B cell (primary cell): ENCODE measurements at regions not wholly inside any gene's neighbourhood (a gene's known extent, or its start where the extent isn't known, plus 50 kb on each side); places are given as distances from the start of the nearest gene placed in this dataset.

Experiments
- ATAC-seq: fragments of 200-7000 bp; cut with Tn5 transposase; one replicate; pipeline ENCODE4 v1.10.0; 2021; ENCODE audit warnings: low read depth, mild to moderate bottlenecking, moderate number of reproducible peaks, moderate library complexity
- CTCF ChIA-PET: fragments of 350-600 bp; sonication (Branson Sonifier 250); formaldehyde crosslinking; loops from one replicate; lab custom pipeline; 2021; ENCODE audit warnings: antibody characterized with exemption, inconsistent platforms; lab: Charles Lee
- POLR2A ChIA-PET: fragments of 350-600 bp; sonication (Branson Sonifier 250); formaldehyde crosslinking; loops from one replicate; lab custom pipeline; 2021; ENCODE audit warnings: antibody characterized with exemption; lab: Charles Lee
- DNase-seq: peaks from one replicate; pipeline ENCODE4 v3.0.0; 2013
- H2AFZ ChIP-seq: 2 replicates; pipeline ENCODE4 v1.6.1; 2012; ENCODE audit warnings: mild to moderate bottlenecking, low read depth, low read length; ENCODE audit not compliant: insufficient read depth, poor library complexity, severe bottlenecking
- H3K27ac ChIP-seq, 2 donors: 1 replicate in 1 of 2; 2 replicates in 1 of 2; pipeline ENCODE4 v1.5.1; 2012 to 2013; ENCODE audit warnings: low read length in 2 of 2, mild to moderate bottlenecking in 2 of 2, moderate library complexity in 1 of 2
- H3K27me3 ChIP-seq, 4 experiments: fragments of 200-600 bp in 1 of 4; sonication (generic) in 1 of 4; replicated peaks in 1 of 4; 1 replicate in 2 of 4; 2 replicates in 2 of 4; pipeline versions ENCODE4 v1.6.1 to v1.7.0; 2013 to 2016; ENCODE audit warnings: low read length in 3 of 4, mild to moderate bottlenecking in 2 of 4, mixed read lengths in 1 of 4, moderate library complexity in 1 of 4; ENCODE audit not compliant: insufficient read depth in 4 of 4, control insufficient read depth in 3 of 4; ENCODE audit errors: control extremely low read depth in 1 of 4
- H3K36me3 ChIP-seq, 2 experiments: replicated peaks in 1 of 2; 1 replicate in 1 of 2; 2 replicates in 1 of 2; pipeline versions ENCODE4 v1.6.1 to v1.7.1; 2013; ENCODE audit warnings: low read length in 1 of 2; ENCODE audit not compliant: insufficient read depth in 2 of 2, control insufficient read depth in 1 of 2; ENCODE audit errors: control extremely low read depth in 1 of 2, extremely low read depth in 1 of 2
- H3K4me1 ChIP-seq, 2 donors: fragments of 200-600 bp in 1 of 2; sonication (generic) in 1 of 2; 1 replicate in 1 of 2; 2 replicates in 1 of 2; pipeline versions ENCODE4 v1.5.1 to v1.6.1; 2013 to 2017; ENCODE audit warnings: low read length in 2 of 2; ENCODE audit not compliant: control insufficient read depth in 2 of 2, insufficient read depth in 2 of 2
- H3K4me2 ChIP-seq: replicated peaks from 2 replicates; pipeline ENCODE3; 2012; ENCODE audit warnings: mild to moderate bottlenecking, low read depth, low read length; ENCODE audit not compliant: poor library complexity, severe bottlenecking
- H3K4me3 ChIP-seq, 5 experiments: fragments of 200-600 bp in 1 of 5; sonication (generic) in 1 of 5; 1 replicate in 3 of 5; 2 replicates in 2 of 5; pipeline versions ENCODE4 v1.5.1 to v1.7.0; 2011 to 2016; ENCODE audit warnings: low read length in 4 of 5, mild to moderate bottlenecking in 4 of 5, low read depth in 2 of 5, control low read depth in 1 of 5, moderate library complexity in 1 of 5; ENCODE audit not compliant: insufficient read depth in 1 of 5; ENCODE audit errors: control extremely low read depth in 1 of 5, extremely low read depth in 1 of 5
- H3K79me2 ChIP-seq: fragments of 200-600 bp; sonication (generic); one replicate; pipeline ENCODE4 v1.6.0; 2016; ENCODE audit warnings: low read length; ENCODE audit not compliant: control insufficient read depth, insufficient read depth
- H3K9ac ChIP-seq: fragments of 200-600 bp; sonication (generic); 2 replicates; pipeline ENCODE4 v1.6.1; 2017; ENCODE audit warnings: mild to moderate bottlenecking, low read length, moderate library complexity
- H3K9me3 ChIP-seq, 3 donors: one replicate each; pipeline versions ENCODE4 v1.6.1 to v1.7.1; 2013; ENCODE audit warnings: low read length in 2 of 3; ENCODE audit not compliant: control insufficient read depth in 2 of 3, insufficient read depth in 1 of 3; ENCODE audit errors: control extremely low read depth in 1 of 3
- H4K20me1 ChIP-seq: 2 replicates; pipeline ENCODE4 v1.6.0; 2012; ENCODE audit warnings: mild to moderate bottlenecking, low read length; ENCODE audit not compliant: insufficient read depth, control insufficient read depth, poor library complexity, severe bottlenecking
- H3K27ac Mint-ChIP-seq: one replicate; pipeline ENCODE4 v1.8.0; 2021; ENCODE audit warnings: mixed read lengths
- H3K27me3 Mint-ChIP-seq: one replicate; pipeline ENCODE4 v1.8.0; 2021; ENCODE audit warnings: mixed read lengths
- H3K4me1 Mint-ChIP-seq: one replicate; pipeline ENCODE4 v1.8.0; 2021; ENCODE audit warnings: mixed read lengths
- H3K4me3 Mint-ChIP-seq: one replicate; pipeline ENCODE4 v1.8.0; 2021; ENCODE audit warnings: mixed read lengths
- H3K9me3 Mint-ChIP-seq: one replicate; pipeline ENCODE4 v1.8.0; 2022; ENCODE audit warnings: mixed read lengths; ENCODE audit not compliant: insufficient read depth
- EZH2 ChIP-seq: IDR thresholded peaks from 2 replicates; pipeline ENCODE4 v1.6.1; 2012; ENCODE audit warnings: borderline replicate concordance, low read depth, mild to moderate bottlenecking, moderate library complexity, low read length; ENCODE audit not compliant: insufficient read depth, poor library complexity, severe bottlenecking
- WGBS: methylation state at CpG from one replicate; pipeline ENCODE4 v1.1.5; 2013; ENCODE audit warnings: missing lambda C conversion rate; ENCODE audit not compliant: insufficient coverage; 5-methylcytosine and 5-hydroxymethylcytosine counted together
- intact Hi-C: fragments of 100-400 bp; cut with micrococcal nuclease; formaldehyde crosslinking; loops from one replicate; pipeline ENCODE4 v1.10.0; 2022
- TF ChIP-seq, protein P1 (sequence below): fragments of 200-600 bp; IDR thresholded peaks from one replicate; pipeline ENCODE4 v1.8.0; 2022; ENCODE audit warnings: antibody characterized with exemption, mild to moderate bottlenecking

DNA sequence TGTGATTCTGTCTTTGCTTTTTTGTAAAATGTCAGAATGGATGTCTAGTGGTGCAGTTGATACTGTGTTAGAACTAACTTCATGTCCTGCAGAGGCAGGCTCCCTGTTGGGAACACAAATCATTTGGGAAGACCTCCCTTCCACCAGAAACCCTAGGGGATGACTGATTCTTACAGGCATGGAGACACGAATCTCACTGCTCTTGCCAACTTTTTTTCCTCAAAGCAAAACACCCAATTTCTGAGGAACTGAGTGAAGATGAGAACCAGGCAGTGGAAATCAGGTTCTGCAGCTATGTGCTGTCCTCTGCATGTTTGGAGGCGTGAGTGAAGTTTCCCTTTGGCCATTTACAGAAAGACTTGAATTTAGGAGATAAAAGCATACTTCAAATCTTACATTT lies 87.5 kb upstream of the CSNK1A1L start:
- H3K4me2 ChIP-seq = no peak overlapping the region
- H3K27me3 ChIP-seq = no peaks in the 10 kb centered on the region
- TF ChIP-seq, protein P1, sequence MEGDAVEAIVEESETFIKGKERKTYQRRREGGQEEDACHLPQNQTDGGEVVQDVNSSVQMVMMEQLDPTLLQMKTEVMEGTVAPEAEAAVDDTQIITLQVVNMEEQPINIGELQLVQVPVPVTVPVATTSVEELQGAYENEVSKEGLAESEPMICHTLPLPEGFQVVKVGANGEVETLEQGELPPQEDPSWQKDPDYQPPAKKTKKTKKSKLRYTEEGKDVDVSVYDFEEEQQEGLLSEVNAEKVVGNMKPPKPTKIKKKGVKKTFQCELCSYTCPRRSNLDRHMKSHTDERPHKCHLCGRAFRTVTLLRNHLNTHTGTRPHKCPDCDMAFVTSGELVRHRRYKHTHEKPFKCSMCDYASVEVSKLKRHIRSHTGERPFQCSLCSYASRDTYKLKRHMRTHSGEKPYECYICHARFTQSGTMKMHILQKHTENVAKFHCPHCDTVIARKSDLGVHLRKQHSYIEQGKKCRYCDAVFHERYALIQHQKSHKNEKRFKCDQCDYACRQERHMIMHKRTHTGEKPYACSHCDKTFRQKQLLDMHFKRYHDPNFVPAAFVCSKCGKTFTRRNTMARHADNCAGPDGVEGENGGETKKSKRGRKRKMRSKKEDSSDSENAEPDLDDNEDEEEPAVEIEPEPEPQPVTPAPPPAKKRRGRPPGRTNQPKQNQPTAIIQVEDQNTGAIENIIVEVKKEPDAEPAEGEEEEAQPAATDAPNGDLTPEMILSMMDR = no peak
- no peak for TF ChIP-seq EZH2
- H3K27me3 Mint-ChIP-seq = no peaks in the 10 kb centered on the region
- no peak overlapping the region for H3K9ac ChIP-seq
- no peak overlapping the region for H3K27ac Mint-ChIP-seq
- DNase-seq (no peak), ATAC-seq (no peak)
- no peak overlapping the region for H2AFZ ChIP-seq
- no peaks in the 10 kb centered on the region for H3K79me2 ChIP-seq
- no peaks in the 10 kb centered on the region for H3K4me1 ChIP-seq
- H3K36me3 ChIP-seq = no peaks in the 10 kb centered on the region
- no peak overlapping the region for H3K4me3 Mint-ChIP-seq
- H3K9me3 Mint-ChIP-seq = peaks cover 2% of the 10 kb centered on the region
- peaks cover 0 to 6% (median 0%) of the 10 kb centered on the region in 3 donors for H3K9me3 ChIP-seq
- no peak overlapping the region for H3K4me3 ChIP-seq
- WGBS = 80% methylated on average over 1 of the region's 2 CpGs
- H3K27ac ChIP-seq = no peak overlapping the region
- no peaks in the 10 kb centered on the region for H4K20me1 ChIP-seq
- ChIA-PET CTCF (no interaction called here), POLR2A (no interaction called here)
- H3K4me1 Mint-ChIP-seq = no peaks in the 10 kb centered on the region
- intact Hi-C loops = no loop called here

DNA sequence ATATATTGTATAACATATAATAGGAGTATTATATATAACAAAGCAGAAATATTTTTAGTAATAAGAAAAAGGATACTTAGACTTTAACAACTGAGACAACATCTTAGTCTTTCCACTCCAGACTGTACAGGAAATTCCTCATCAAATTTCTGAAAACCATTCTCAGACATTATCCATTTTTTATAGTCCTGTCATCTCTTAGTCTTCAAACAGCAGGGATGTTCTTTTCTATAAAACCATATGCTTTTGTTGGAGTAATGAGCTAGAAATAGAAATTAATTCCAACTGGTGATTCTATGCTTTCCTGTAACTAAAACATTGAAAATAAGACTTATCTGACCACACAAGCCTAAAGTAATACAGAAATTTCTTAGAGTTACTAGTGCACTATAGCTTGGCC lies 82.2 kb upstream of the CSNK1A1L start:
- Histone ChIP-seq H3K9ac (no peak overlapping the region), H4K20me1 (no peaks in the 10 kb centered on the region), H3K27me3 (no peaks in the 10 kb centered on the region), H3K36me3 (no peaks in the 10 kb centered on the region), H3K4me3 (no peak overlapping the region), H2AFZ (no peak overlapping the region), H3K27ac (no peak overlapping the region), H3K4me1 (no peaks in the 10 kb centered on the region), H3K79me2 (no peaks in the 10 kb centered on the region), H3K4me2 (no peak overlapping the region), H3K9me3 (peaks cover 0 to 3% (median 0%) of the 10 kb centered on the region in 3 donors)
- no peak overlapping the region for H3K27ac Mint-ChIP-seq
- no peak for TF ChIP-seq EZH2
- TF ChIP-seq, protein P1 = no peak
- ChIA-PET POLR2A (no interaction called here), CTCF (no interaction called here)
- H3K4me3 Mint-ChIP-seq = no peak overlapping the region
- intact Hi-C loops = no loop called here
- no peaks in the 10 kb centered on the region for H3K4me1 Mint-ChIP-seq
- no peak for DNase-seq
- no peaks in the 10 kb centered on the region for H3K27me3 Mint-ChIP-seq
- no peak for ATAC-seq
- peaks cover 5% of the 10 kb centered on the region for H3K9me3 Mint-ChIP-seq
